H1 (cell line): ENCODE measurements at regions not wholly inside any gene's neighbourhood (a gene's known extent, or its start where the extent isn't known, plus 50 kb on each side); places are given as distances from the start of the nearest gene placed in this dataset.

Experiments
- CTCF ChIA-PET: fragments of 300-600 bp; sonication (Branson Sonifier 250); formaldehyde crosslinking; loops from one replicate; lab custom pipeline; 2021; ENCODE audit not compliant: partially characterized antibody; lab: Charles Lee
- POLR2A ChIA-PET: fragments of 300-600 bp; sonication (Branson Sonifier 250); formaldehyde crosslinking; loops from one replicate; lab custom pipeline; 2021; ENCODE audit warnings: inconsistent platforms; ENCODE audit not compliant: partially characterized antibody; lab: Charles Lee
- DNase-seq, 2 experiments: peaks; one replicate each; pipeline versions ENCODE4 v3.0.0 to v3.0.0-alpha.2; 2010 to 2022; ENCODE audit warnings: low spot score in 2 of 2, low read depth in 1 of 2, mixed read lengths in 1 of 2
- FAIRE-seq: peaks from 2 replicates; lab custom pipeline; 2011; peaks lifted over from hg19 to GRCh38; lab: Jason Lieb, UNC
- H2AFZ ChIP-seq: 2 replicates; pipeline ENCODE4 v1.8.1; 2012; ENCODE audit warnings: low read length, inconsistent platforms
- H2AK5ac ChIP-seq: 2 replicates; pipeline ENCODE4 v1.6.1; 2013; ENCODE audit warnings: low read depth, low read length
- H2BK120ac ChIP-seq: replicated peaks from 2 replicates; pipeline ENCODE3; 2013; ENCODE audit warnings: low read depth, low read length, inconsistent platforms
- H2BK12ac ChIP-seq: 2 replicates; pipeline ENCODE4 v1.6.1; 2013; ENCODE audit warnings: low read depth, low read length
- H2BK15ac ChIP-seq: 2 replicates; pipeline ENCODE4 v1.6.1; 2013; ENCODE audit warnings: low read length
- H2BK20ac ChIP-seq: 2 replicates; pipeline ENCODE4 v1.6.1; 2013; ENCODE audit warnings: low read length
- H2BK5ac ChIP-seq: 2 replicates; pipeline ENCODE4 v1.6.1; 2013; ENCODE audit warnings: low read depth, low read length
- H3K14ac ChIP-seq: 2 replicates; pipeline ENCODE4 v1.6.1; 2013; ENCODE audit warnings: inconsistent platforms; ENCODE audit not compliant: insufficient read length
- H3K18ac ChIP-seq: 2 replicates; pipeline ENCODE4 v1.6.1; 2013; ENCODE audit warnings: low read length; ENCODE audit errors: extremely low read depth
- H3K23ac ChIP-seq: 2 replicates; pipeline ENCODE4 v1.6.1; 2013; ENCODE audit warnings: inconsistent platforms; ENCODE audit not compliant: insufficient read length
- H3K23me2 ChIP-seq: 2 replicates; pipeline ENCODE4 v1.6.1; 2013; ENCODE audit warnings: low read depth, low read length
- H3K27ac ChIP-seq: 2 replicates; pipeline ENCODE4 v1.6.1; 2011; ENCODE audit warnings: low read depth, low read length, inconsistent platforms
- H3K27me3 ChIP-seq, 4 experiments: replicated peaks in 1 of 4; 1 replicate in 1 of 4; 2 replicates in 3 of 4; pipeline versions ENCODE4 v1.6.1 to v1.8.1; 2011 to 2013; ENCODE audit warnings: low read length in 3 of 4, mild to moderate bottlenecking in 3 of 4, inconsistent platforms in 2 of 4, mixed read lengths in 2 of 4, moderate library complexity in 1 of 4; ENCODE audit not compliant: control insufficient read depth in 3 of 4, insufficient read depth in 3 of 4; ENCODE audit errors: extremely low read depth in 1 of 4
- H3K36me3 ChIP-seq, 4 experiments: 2 replicates each; pipeline versions ENCODE4 v1.6.1 to v1.8.1; 2011 to 2013; ENCODE audit warnings: mild to moderate bottlenecking in 4 of 4, low read length in 3 of 4, moderate library complexity in 2 of 4, control low read depth in 1 of 4, inconsistent platforms in 1 of 4; ENCODE audit not compliant: insufficient read depth in 4 of 4, control insufficient read depth in 2 of 4
- H3K4ac ChIP-seq: replicated peaks from 2 replicates; pipeline ENCODE3; 2013; ENCODE audit warnings: low read length, low read depth, mixed read lengths, inconsistent platforms; ENCODE audit not compliant: insufficient read length
- H3K4me1 ChIP-seq, 4 experiments: replicated peaks in 1 of 4; 1 replicate in 1 of 4; 2 replicates in 3 of 4; pipeline versions ENCODE4 v1.6.1 to v1.8.1; 2011 to 2013; ENCODE audit warnings: low read length in 3 of 4, inconsistent platforms in 2 of 4, mixed read lengths in 1 of 4; ENCODE audit not compliant: insufficient read depth in 4 of 4, control insufficient read depth in 3 of 4
- H3K4me2 ChIP-seq, 2 experiments: 2 replicates each; pipeline versions ENCODE4 v1.6.1 to v1.8.1; 2011 to 2013; ENCODE audit warnings: low read depth in 2 of 2, low read length in 2 of 2, control low read depth in 1 of 2, inconsistent platforms in 1 of 2, mild to moderate bottlenecking in 1 of 2; ENCODE audit not compliant: insufficient read depth in 1 of 2
- H3K4me3 ChIP-seq, 4 experiments: fragments of 200-600, 300-600 bp in 1 of 4; sonication (generic), shearing (Covaris generic), sonication (Bioruptor Twin) in 1 of 4; 2 replicates each; pipeline versions ENCODE4 v1.5.1 to v1.8.1; 2011 to 2016; ENCODE audit warnings: low read length in 4 of 4, low read depth in 3 of 4, control low read depth in 2 of 4, inconsistent platforms in 2 of 4, mild to moderate bottlenecking in 2 of 4, mixed read lengths in 1 of 4, moderate library complexity in 1 of 4; ENCODE audit not compliant: insufficient read depth in 2 of 4; ENCODE audit errors: extremely low read depth in 1 of 4
- H3K56ac ChIP-seq: replicated peaks from 2 replicates; pipeline ENCODE3; 2013; ENCODE audit warnings: low read depth, mild to moderate bottlenecking, mixed read lengths, low read length, inconsistent platforms; ENCODE audit not compliant: insufficient read length
- H3K79me1 ChIP-seq: 2 replicates; pipeline ENCODE4 v1.6.1; 2013; ENCODE audit warnings: low read depth, low read length, control low read depth
- H3K79me2 ChIP-seq, 2 experiments: 2 replicates each; pipeline versions ENCODE4 v1.6.1 to v1.8.1; 2012 to 2013; ENCODE audit warnings: low read length in 2 of 2, mild to moderate bottlenecking in 2 of 2, inconsistent platforms in 1 of 2; ENCODE audit not compliant: insufficient read depth in 2 of 2, control insufficient read depth in 1 of 2
- H3K9ac ChIP-seq, 4 experiments: replicated peaks in 1 of 4; 1 replicate in 1 of 4; 2 replicates in 3 of 4; pipeline versions ENCODE4 v1.6.1 to v1.8.1; 2011 to 2013; ENCODE audit warnings: low read depth in 3 of 4, low read length in 3 of 4, control low read depth in 2 of 4, mild to moderate bottlenecking in 2 of 4, moderate library complexity in 2 of 4, inconsistent platforms in 1 of 4; ENCODE audit errors: extremely low read depth in 1 of 4
- H3K9me3 ChIP-seq, 2 experiments: 2 replicates each; pipeline versions ENCODE4 v1.6.1 to v1.8.1; 2012 to 2013; ENCODE audit warnings: mild to moderate bottlenecking in 2 of 2, moderate library complexity in 2 of 2, control low read depth in 1 of 2, inconsistent platforms in 1 of 2, low read depth in 1 of 2, low read length in 1 of 2, mixed read lengths in 1 of 2; ENCODE audit not compliant: insufficient read depth in 2 of 2
- H4K20me1 ChIP-seq, 2 experiments: replicated peaks in 1 of 2; 2 replicates each; pipeline versions ENCODE3 to v1.8.1; 2011 to 2013; ENCODE audit warnings: inconsistent platforms in 2 of 2, low read length in 2 of 2, mild to moderate bottlenecking in 1 of 2; ENCODE audit not compliant: insufficient read depth in 2 of 2, control insufficient read depth in 1 of 2
- H4K5ac ChIP-seq: 2 replicates; pipeline ENCODE4 v1.6.1; 2013; ENCODE audit warnings: low read length, low read depth, mixed read lengths, inconsistent platforms; ENCODE audit not compliant: insufficient read length
- H4K8ac ChIP-seq: 2 replicates; pipeline ENCODE4 v1.8.0; 2013; ENCODE audit warnings: mild to moderate bottlenecking, moderate library complexity, low read length, inconsistent platforms; ENCODE audit not compliant: insufficient read depth; ENCODE audit errors: extremely low read depth
- H4K91ac ChIP-seq: replicated peaks from 2 replicates; pipeline ENCODE3; 2013; ENCODE audit warnings: low read length, mixed read lengths, inconsistent platforms; ENCODE audit not compliant: insufficient read length
- KDM4A ChIP-seq: IDR thresholded peaks from one replicate; pipeline ENCODE4 v1.7.1; 2012; ENCODE audit warnings: low read depth, mild to moderate bottlenecking, moderate library complexity, low read length, inconsistent platforms; ENCODE audit not compliant: severe bottlenecking
- RXRA ChIP-seq: IDR thresholded peaks from 2 replicates; pipeline ENCODE4 v1.6.1; 2011; ENCODE audit warnings: low read depth, mild to moderate bottlenecking, low read length, moderate library complexity; ENCODE audit not compliant: insufficient read depth
- YY1 ChIP-seq: IDR thresholded peaks from 2 replicates; pipeline ENCODE4 v1.6.1; 2011; ENCODE audit warnings: low read depth, mild to moderate bottlenecking, low read length
- WGBS, 2 experiments: shearing (Covaris generic) in 1 of 2; methylation state at CpG; one replicate each; pipeline versions ENCODE4 v1.1.6 to v1.1.7; 2013 to 2015; ENCODE audit warnings: low lambda C conversion rate in 2 of 2, mixed read lengths in 2 of 2, inconsistent platforms in 1 of 2, low coverage in 1 of 2, missing lambda C conversion rate in 1 of 2; ENCODE audit not compliant: insufficient replicate concordance in 2 of 2, insufficient coverage in 1 of 2, insufficient read length in 1 of 2; ENCODE audit errors: extremely low coverage in 1 of 2, missing lambda C conversion rate in 1 of 2; 5-methylcytosine and 5-hydroxymethylcytosine counted together

DNA sequence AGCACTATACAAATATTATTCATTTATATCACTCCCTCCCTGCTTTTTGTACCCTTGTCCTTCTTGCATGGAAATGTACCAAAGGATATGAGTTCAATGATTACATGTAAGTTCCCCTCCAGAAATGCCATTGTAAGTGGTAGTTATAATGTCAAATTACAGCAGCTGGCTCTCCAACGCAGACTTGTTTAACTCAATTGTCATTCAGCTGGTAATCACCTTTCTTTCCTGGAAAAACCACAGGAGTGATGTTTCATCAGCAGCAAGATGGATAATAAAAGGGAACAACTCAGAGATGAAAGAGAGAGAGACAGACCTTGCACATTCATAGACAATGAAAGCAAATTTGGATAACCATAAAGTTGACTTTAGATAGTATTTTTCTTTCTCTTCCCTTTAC, 578.6 kb upstream of the PBX1 start:
- Histone ChIP-seq H3K4ac (no peak overlapping the region), H4K20me1 (no peaks in the 10 kb centered on the region), H3K4me1 (no peaks in the 10 kb centered on the region), H2BK20ac (no peak overlapping the region), H2AFZ (no peak overlapping the region), H3K18ac (no peak overlapping the region), H3K23me2 (no peaks in the 10 kb centered on the region), H3K9me3 (no peaks in the 10 kb centered on the region), H2BK12ac (no peak overlapping the region), H3K14ac (no peak overlapping the region), H3K9ac (no peak overlapping the region), H2BK15ac (no peak overlapping the region), H4K8ac (no peak overlapping the region), H3K23ac (no peak overlapping the region), H2BK5ac (no peak overlapping the region), H4K5ac (no peak overlapping the region), H3K4me2 (no peak overlapping the region), H4K91ac (no peak overlapping the region), H2AK5ac (no peak overlapping the region), H3K27ac (no peak overlapping the region), H3K27me3 (no peaks in the 10 kb centered on the region), H3K56ac (no peak overlapping the region), H3K36me3 (no peaks in the 10 kb centered on the region), H3K4me3 (no peak overlapping the region), H3K79me1 (no peaks in the 10 kb centered on the region), H2BK120ac (no peak overlapping the region), H3K79me2 (no peaks in the 10 kb centered on the region)
- POLR2A ChIA-PET, result no interaction called here
- CTCF ChIA-PET, result no interaction called here
- FAIRE-seq (no peak), DNase-seq (no peak)
- 93% methylated on average over 1 of the region's 1 CpG; no CpG with 5 or more reads in 1 of the 2 experiments for WGBS, 2 experiments
- TF ChIP-seq RXRA (no peak), KDM4A (no peak), YY1 (no peak)
